BLaER1 treated with 17β-estradiol and CSF1 and Interleukin-3, amounts not matched to agents 10 nM and 100 nM (cell line): ENCODE measurements at regions not wholly inside any gene's neighbourhood (a gene's known extent, or its start where the extent isn't known, plus 50 kb on each side); places are given as distances from the start of the nearest gene placed in this dataset.

Source experiments
- H3K27ac ChIP-seq, 11 experiments: shearing (Covaris generic); formaldehyde crosslinking; 2 replicates each; pipeline ENCODE4 v1.8.1; 2022
- H3K27me3 ChIP-seq, 11 experiments: shearing (Covaris generic); formaldehyde crosslinking; 2 replicates each; pipeline ENCODE4 v1.8.1; 2022
- H3K36me3 ChIP-seq, 11 experiments: shearing (Covaris generic); formaldehyde crosslinking; 2 replicates each; pipeline ENCODE4 v1.8.1; 2022
- H3K4me1 ChIP-seq, 10 experiments: shearing (Covaris generic); formaldehyde crosslinking; 2 replicates each; pipeline ENCODE4 v1.8.1; 2022
- H3K4me2 ChIP-seq, 11 experiments: shearing (Covaris generic); formaldehyde crosslinking; 2 replicates each; pipeline ENCODE4 v1.8.1; 2022
- H3K4me3 ChIP-seq, 10 experiments: shearing (Covaris generic); formaldehyde crosslinking; 2 replicates each; pipeline ENCODE4 v1.8.1; 2022
- H3K9ac ChIP-seq, 11 experiments: shearing (Covaris generic); formaldehyde crosslinking; 2 replicates each; pipeline ENCODE4 v1.8.1; 2022
- H3K9me3 ChIP-seq, 11 experiments: shearing (Covaris generic); formaldehyde crosslinking; replicated peaks in 1 of 11; 2 replicates each; pipeline ENCODE4 v1.8.1; 2022
- H4K20me1 ChIP-seq, 11 experiments: shearing (Covaris generic); formaldehyde crosslinking; 2 replicates each; pipeline ENCODE4 v1.8.1; 2022
- Cebpa-rat ChIP-seq, 11 experiments: shearing (Covaris generic); IDR thresholded peaks; 2 replicates each; pipeline ENCODE4 v1.8.1; 2022

DNA sequence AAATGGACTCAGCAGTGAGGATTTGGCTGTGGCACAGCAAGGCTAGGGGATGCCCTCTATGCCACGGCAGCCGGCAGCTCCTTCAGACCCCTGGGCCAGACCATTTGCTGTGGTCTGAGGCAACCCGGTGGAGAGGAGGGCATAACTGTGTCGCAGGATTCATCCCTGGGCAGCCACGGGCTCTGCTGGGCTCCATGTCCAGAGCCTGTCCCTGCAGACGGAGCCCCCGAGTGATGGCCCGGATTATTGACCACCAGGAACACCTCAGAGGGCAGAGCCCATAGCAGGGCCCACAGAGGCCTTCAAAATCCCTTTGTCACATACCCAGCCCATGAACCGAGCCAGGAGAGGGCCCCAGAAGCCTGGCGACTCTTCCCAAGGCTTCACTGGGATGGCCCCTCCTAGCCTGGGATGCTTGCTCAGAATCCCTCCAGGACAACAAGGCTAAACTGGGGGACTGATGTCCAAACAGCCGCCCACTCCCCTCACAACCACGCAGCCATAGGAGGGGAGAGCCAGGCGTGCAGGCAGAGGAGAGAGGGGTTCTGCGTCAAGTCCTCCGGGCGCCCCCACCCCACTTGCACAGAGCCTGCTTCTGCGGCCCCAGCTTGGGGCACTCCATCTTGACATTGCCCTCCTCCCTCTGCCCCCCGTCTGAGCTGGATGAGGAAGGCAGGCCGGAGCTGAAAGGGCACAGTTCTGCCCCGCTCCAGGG lies 68.2 kb upstream of the AFDN start:
- Histone ChIP-seq H3K4me1 (no peaks in the 10 kb centered on the region), H3K4me3 (no peak overlapping the region), H3K9me3 (peaks cover 1 to 22% (median 13%) of the 10 kb centered on the region in 11 experiments; a peak in 18 of 22 replicates), H3K9ac (no peak overlapping the region), H3K27ac (no peak overlapping the region), H3K4me2 (no peak overlapping the region), H4K20me1 (no peaks in the 10 kb centered on the region), H3K27me3 (no peaks in the 10 kb centered on the region), H3K36me3 (no peaks in the 10 kb centered on the region)
- TF ChIP-seq Cebpa-rat (IDR thresholded peaks at IDR 0.05) = no peak

GRCh38 chr6:167759206-167759605 lies 67.5 kb upstream of the AFDN start:
- H4K20me1 ChIP-seq = no peaks in the 10 kb centered on the region
- H3K9me3 ChIP-seq = peaks cover 0 to 22% (median 6%) of the 10 kb centered on the region in 11 experiments; a peak in 13 of 22 replicates
- H3K9ac ChIP-seq = no peak overlapping the region
- H3K27me3 ChIP-seq = no peaks in the 10 kb centered on the region
- H3K4me3 ChIP-seq = no peak overlapping the region
- H3K36me3 ChIP-seq = no peaks in the 10 kb centered on the region
- TF ChIP-seq Cebpa-rat (IDR thresholded peaks at IDR 0.05) = no peak
- H3K4me2 ChIP-seq = no peak overlapping the region
- no peak overlapping the region for H3K27ac ChIP-seq
- H3K4me1 ChIP-seq = no peaks in the 10 kb centered on the region

- H3K4me3 ChIP-seq = no peak overlapping the region
- peaks cover 0 to 16% (median 0%) of the 10 kb centered on the region in 11 experiments; a peak in 6 of 22 replicates for H3K9me3 ChIP-seq
- TF ChIP-seq Cebpa-rat (IDR thresholded peaks at IDR 0.05) = no peak
- H4K20me1 ChIP-seq = no peaks in the 10 kb centered on the region
- H3K27ac ChIP-seq = no peak overlapping the region
- H3K4me1 ChIP-seq = no peaks in the 10 kb centered on the region
- H3K4me2 ChIP-seq = no peak overlapping the region
- H3K36me3 ChIP-seq = no peaks in the 10 kb centered on the region
- no peaks in the 10 kb centered on the region for H3K27me3 ChIP-seq
- no peak overlapping the region for H3K9ac ChIP-seq
These were observed 66.8 kb upstream of the AFDN start for GRCh38 chr6:167759912-167760311.

- no peak for TF ChIP-seq Cebpa-rat (IDR thresholded peaks at IDR 0.05)
- Histone ChIP-seq H3K27ac (no peak overlapping the region), H3K9me3 (peaks cover 0 to 16% (median 0%) of the 10 kb centered on the region in 11 experiments; a peak in 6 of 22 replicates), H3K9ac (no peak overlapping the region), H3K4me3 (no peak overlapping the region), H3K4me2 (no peak overlapping the region), H4K20me1 (no peaks in the 10 kb centered on the region), H3K36me3 (no peaks in the 10 kb centered on the region), H3K4me1 (no peaks in the 10 kb centered on the region), H3K27me3 (no peaks in the 10 kb centered on the region)
These were observed 65.5 kb upstream of the AFDN start for GRCh38 chr6:167760979-167761793.

DNA sequence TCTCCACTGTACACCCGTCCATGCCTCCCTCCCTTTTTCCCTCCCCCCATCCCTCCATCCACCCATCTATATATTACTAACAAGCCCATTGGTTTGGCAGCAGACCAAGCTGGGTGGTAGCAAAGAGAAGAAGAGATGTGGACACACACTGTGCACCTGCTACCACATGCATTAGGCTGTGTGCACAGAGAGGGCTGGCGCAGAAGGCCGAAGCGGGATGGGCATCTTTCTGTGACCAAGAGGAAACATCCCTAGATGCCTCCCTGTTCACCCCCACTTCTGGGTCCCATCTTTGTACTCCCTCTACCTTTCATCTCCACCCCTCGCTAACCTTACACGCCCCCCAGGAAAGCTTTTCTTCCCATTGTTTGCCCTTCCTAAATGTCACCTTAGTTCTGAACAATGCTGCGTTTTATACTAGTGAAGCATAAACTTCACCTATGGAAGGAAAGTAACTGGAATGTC lies 64.9 kb upstream of the AFDN start:
- H3K4me3 ChIP-seq = no peak overlapping the region
- no peak overlapping the region for H3K9ac ChIP-seq
- H3K27ac ChIP-seq = no peak overlapping the region
- no peaks in the 10 kb centered on the region for H3K4me1 ChIP-seq
- no peaks in the 10 kb centered on the region for H3K27me3 ChIP-seq
- TF ChIP-seq Cebpa-rat (IDR thresholded peaks at IDR 0.05) = no peak
- no peaks in the 10 kb centered on the region for H4K20me1 ChIP-seq
- H3K4me2 ChIP-seq = no peak overlapping the region
- no peaks in the 10 kb centered on the region for H3K36me3 ChIP-seq
- H3K9me3 ChIP-seq = peaks cover 0 to 16% (median 0%) of the 10 kb centered on the region in 11 experiments; a peak in 6 of 22 replicates

DNA sequence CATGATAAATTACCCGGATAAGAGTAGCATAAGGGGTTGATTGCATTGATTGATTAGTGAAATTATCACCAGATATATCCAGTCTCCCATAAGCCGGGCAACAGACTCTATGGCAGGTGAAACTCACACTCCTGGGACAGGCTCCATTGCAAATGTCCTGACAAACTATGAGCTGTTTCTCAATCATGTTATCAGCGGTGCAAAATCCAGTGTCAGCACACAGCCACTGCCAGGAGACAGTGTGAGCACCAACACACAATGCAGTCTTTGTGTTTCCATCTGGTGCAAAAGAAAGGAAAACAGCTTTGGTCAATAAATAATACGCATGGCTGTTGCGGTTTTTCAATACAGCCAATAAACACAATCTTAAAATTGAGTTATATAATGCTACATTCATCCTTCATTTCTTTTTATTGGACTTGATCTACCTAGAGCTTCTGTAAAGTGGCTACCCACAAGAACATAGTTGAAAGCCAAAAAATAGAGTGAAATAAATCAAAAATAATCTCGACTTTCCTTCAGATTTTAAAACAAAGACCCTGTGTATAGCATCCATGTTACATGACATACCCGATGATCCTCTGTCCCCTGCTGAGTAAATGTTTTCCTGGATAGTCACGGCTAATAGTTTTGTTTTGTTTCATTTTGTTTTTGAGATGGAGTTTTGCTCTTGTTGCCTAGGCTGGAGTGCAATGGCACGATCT lies 64.3 kb upstream of the AFDN start:
- no peak overlapping the region for H3K27ac ChIP-seq
- no peaks in the 10 kb centered on the region for H4K20me1 ChIP-seq
- peaks cover 0 to 16% (median 0%) of the 10 kb centered on the region in 11 experiments; a peak in 6 of 22 replicates for H3K9me3 ChIP-seq
- H3K36me3 ChIP-seq = no peaks in the 10 kb centered on the region
- no peak overlapping the region for H3K4me2 ChIP-seq
- no peaks in the 10 kb centered on the region for H3K4me1 ChIP-seq
- no peaks in the 10 kb centered on the region for H3K27me3 ChIP-seq
- TF ChIP-seq Cebpa-rat (IDR thresholded peaks at IDR 0.05) = no peak
- H3K4me3 ChIP-seq = no peak overlapping the region
- H3K9ac ChIP-seq = no peak overlapping the region

DNA sequence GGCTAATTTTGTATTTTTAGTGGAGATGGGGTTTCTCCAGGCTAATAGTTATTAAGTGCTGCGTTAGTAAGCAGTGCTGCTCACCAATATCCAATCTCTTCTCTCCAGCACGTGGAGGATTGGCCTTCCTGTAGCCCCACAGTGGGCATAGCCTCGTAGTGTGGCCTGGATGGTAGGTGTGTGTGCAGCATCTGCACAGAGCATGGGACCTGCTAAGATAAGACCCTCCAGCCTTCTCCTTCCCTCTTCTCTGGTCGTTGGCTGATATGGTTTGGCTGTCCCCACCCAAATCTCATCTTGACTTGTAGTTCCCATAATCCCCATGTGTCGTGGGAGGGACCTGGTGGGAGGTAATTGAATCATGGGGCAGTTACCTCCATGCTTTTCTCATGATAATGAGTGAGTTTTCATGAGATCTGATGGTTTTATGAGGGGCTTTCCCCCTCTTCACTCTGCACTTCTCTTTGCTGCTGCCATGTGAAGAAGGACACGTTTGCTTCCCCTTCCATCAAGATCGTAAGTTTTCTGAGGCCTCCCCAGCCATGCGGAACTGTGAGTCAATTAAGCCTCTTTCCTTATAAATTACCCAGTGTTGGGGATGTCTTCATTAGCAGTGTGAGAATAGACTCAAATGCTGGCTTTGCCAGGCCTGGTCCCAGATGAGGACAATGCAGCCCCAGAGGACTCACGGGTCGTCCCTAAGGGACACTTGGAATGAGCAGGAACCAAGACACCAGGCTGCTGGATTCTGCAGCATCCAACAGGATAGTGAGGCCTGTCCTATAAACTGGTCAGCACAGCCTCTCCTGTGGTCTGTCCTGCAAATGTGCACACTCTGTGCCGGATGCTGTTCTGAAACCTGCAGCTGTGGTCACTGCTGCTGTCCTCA lies 63.4 kb upstream of the AFDN start:
- H3K27me3 ChIP-seq = no peaks in the 10 kb centered on the region
- H3K9ac ChIP-seq = no peak overlapping the region
- no peak overlapping the region for H3K27ac ChIP-seq
- H3K4me2 ChIP-seq = no peak overlapping the region
- H3K4me3 ChIP-seq = no peak overlapping the region
- no peaks in the 10 kb centered on the region for H3K36me3 ChIP-seq
- H3K4me1 ChIP-seq = no peaks in the 10 kb centered on the region
- peaks cover 0 to 16% (median 0%) of the 10 kb centered on the region in 11 experiments; a peak in 6 of 22 replicates for H3K9me3 ChIP-seq
- H4K20me1 ChIP-seq = no peaks in the 10 kb centered on the region
- no peak for TF ChIP-seq Cebpa-rat (IDR thresholded peaks at IDR 0.05)

DNA sequence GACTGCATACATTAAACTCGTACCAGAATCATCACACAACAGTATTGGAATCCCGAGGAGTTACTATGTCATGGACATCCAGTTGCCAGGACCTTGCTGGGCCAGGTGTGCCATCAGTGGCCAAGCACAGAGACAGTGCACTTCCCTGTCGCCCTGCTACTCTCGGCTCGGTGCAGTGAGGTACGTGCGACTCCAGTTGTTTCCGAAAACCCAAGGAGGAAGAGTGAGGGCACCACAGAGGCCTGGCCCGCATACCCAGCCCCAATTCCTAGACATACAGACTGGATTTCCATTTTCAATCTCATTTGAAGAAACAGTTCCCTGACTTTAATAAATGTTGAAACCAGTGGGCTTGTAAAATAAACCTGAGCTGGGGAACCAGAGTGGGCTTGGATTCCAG lies 62.5 kb upstream of the AFDN start:
- H3K4me1 ChIP-seq = no peaks in the 10 kb centered on the region
- H3K4me3 ChIP-seq = no peak overlapping the region
- no peaks in the 10 kb centered on the region for H4K20me1 ChIP-seq
- no peak for TF ChIP-seq Cebpa-rat (IDR thresholded peaks at IDR 0.05)
- no peaks in the 10 kb centered on the region for H3K36me3 ChIP-seq
- no peak overlapping the region for H3K4me2 ChIP-seq
- H3K27me3 ChIP-seq = no peaks in the 10 kb centered on the region
- H3K9ac ChIP-seq = no peak overlapping the region
- peaks cover 0 to 16% (median 0%) of the 10 kb centered on the region in 11 experiments; a peak in 6 of 22 replicates for H3K9me3 ChIP-seq
- H3K27ac ChIP-seq = no peak overlapping the region
